ENCODE measurements at regions not wholly inside any gene's neighbourhood (a gene's known extent, or its start where the extent isn't known, plus 50 kb on each side); places are given as distances from the start of the nearest gene placed in this dataset.

DNA sequence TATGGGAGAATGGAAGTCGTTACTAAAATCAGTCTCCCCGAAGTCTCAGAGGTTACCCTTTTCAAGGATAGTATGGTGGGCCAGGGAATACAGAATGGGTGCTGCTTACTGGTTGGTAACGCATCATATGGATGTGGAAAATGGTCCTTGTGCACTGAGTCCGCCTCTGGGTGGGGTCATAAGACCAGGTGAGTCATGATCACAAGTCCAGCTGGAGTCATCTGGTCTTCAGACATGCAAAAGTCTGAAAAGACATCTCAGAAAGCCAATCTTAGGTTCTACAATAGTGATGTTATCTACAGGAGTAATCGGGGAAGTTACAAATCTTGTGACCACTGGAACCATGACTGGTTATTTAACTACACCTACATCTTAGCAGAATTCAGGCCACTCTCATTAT lies 71.9 kb upstream of the TCL1B start:
- TF ChIP-seq, protein P1, sequence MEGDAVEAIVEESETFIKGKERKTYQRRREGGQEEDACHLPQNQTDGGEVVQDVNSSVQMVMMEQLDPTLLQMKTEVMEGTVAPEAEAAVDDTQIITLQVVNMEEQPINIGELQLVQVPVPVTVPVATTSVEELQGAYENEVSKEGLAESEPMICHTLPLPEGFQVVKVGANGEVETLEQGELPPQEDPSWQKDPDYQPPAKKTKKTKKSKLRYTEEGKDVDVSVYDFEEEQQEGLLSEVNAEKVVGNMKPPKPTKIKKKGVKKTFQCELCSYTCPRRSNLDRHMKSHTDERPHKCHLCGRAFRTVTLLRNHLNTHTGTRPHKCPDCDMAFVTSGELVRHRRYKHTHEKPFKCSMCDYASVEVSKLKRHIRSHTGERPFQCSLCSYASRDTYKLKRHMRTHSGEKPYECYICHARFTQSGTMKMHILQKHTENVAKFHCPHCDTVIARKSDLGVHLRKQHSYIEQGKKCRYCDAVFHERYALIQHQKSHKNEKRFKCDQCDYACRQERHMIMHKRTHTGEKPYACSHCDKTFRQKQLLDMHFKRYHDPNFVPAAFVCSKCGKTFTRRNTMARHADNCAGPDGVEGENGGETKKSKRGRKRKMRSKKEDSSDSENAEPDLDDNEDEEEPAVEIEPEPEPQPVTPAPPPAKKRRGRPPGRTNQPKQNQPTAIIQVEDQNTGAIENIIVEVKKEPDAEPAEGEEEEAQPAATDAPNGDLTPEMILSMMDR (IDR thresholded peaks at IDR 0.05) = no peak
- no peak for TF ChIP-seq POLR2A (IDR thresholded peaks at IDR 0.05)

Data from right lobe of liver (tissue), 4 donors.